ENCODE measurements at regions not wholly inside any gene's neighbourhood (a gene's known extent, or its start where the extent isn't known, plus 50 kb on each side); places are given as distances from the start of the nearest gene placed in this dataset.
A peak's percentile ranks its signal among the peaks of the same experiment; 100 is the strongest.

DNA sequence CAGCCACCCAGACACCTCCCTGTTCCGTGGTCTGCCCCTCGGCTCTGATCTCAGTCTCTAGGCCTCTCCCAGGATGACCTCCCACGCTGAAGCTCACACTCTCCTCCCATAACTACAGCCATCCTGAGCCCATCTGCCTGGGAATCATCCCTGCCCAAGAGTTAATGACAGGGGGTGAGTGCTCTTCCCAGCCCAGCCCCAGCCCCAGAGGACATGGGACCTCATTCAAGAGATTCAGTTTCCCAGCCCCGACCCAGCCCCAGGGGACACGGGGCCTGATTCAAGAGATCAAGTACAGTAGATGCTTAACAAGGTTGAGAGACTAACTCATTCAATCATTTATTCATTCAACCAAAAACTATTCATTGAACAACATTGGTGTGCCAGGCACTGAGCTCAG lies 272.0 kb downstream of the XXYLT1 start:
- DNase-seq, result no peak

- no peak for DNase-seq
These were observed 271.5 kb downstream of the XXYLT1 start for GRCh38 chr3:194999491-194999890.

- no peak for DNase-seq
These were observed 269.7 kb downstream of the XXYLT1 start for GRCh38 chr3:195001261-195001660.

DNA sequence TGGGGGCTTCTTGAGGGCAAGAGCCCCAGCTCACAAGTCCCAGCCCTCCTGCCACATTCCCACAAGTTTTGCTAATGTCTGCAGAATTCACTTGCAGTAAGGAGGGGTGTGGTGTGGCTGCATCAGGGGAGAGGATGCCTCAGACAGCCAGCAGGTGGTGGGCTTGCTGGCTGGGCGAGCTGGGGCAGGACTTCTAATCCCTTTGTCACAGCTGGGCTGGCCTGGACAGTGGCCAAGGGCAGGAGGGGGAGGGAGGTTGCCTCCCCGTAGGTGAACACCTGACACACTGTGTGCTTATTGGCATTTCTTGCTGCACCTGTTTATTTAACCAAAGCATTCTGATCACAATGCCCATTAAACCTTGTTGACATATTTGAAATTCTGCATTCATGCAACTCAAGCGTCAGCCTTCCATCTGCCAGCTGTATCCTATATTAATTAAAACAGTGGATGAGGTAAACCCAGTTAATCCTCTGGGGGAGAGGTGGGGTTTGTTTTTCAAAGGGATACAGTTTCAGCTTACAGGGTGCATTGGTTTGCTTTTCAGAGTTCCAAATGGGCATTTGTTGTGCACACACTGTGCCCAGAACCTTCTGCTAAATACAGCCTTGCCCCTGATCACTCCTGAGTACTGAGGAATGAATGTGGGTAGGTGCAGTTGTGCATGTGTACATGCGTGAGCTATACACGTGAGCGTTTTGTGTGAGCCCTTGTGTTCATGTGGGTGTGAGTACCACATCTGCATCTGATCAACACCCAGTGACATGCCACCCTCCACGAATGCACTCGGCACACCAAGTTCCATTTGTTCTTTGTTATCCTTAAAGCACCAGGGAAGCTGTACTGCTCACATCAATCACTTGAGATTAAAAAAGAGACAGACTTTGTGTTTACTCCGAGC lies 268.7 kb downstream of the XXYLT1 start:
- DNase-seq, result peak; percentile 37

- DNase-seq, result no peak
These were observed 267.7 kb downstream of the XXYLT1 start for GRCh38 chr3:195003006-195003892.

DNA sequence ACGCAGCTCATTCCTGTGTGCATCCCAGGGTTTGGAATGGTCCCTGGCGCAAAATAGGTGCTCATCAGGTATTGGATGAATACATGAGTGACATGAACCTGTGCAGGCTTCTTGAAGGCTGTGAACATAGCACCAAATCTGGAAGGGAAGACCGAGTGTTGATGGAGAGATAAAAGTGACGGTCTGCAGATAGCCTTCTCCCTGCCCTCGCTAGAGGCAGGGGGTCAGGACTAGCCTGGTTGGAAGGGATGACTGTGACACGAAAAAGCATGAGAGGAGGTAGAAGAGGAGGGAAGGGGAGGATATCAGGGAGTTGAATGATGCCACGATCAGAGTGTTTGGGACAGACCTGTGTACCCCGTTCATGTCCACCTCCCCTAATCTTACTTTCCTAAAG lies 267.1 kb downstream of the XXYLT1 start:
- no peak for DNase-seq

DNA sequence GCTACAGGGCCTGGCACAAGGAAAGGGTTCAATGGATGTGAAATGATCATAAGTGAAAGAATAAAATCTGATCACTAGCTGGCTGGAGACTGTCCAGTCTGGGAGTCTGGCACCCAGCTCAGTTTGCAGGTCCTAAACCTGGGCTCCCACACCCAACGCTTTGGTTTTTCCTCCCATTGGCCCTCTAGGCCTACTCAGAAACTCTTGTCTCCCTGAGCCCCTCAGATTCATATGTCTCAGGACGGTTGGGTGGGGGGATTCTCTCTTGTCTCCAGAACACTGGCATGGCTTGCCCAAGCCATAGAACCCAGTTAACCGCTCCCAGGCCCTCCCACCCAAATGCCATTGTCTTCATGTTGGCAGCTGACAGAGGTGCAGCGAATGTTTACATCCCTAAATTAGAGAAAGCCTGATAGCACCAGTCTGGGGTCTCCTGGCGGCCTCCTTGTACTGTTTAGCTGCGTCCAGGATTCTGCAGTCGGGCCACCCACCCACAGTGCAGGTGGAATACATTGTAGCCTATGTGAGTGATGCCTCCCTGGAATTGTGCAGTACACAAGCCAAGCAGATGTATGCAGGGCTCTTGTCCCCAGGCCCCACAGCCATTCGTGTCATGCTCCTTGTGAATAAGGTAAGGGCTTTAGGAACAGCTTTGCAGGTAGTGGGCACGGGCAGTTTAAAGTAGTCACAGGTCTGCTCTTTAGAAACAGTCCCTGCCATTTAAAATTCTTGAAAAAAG lies 266.3 kb downstream of the XXYLT1 start:
- no peak for DNase-seq

DNA sequence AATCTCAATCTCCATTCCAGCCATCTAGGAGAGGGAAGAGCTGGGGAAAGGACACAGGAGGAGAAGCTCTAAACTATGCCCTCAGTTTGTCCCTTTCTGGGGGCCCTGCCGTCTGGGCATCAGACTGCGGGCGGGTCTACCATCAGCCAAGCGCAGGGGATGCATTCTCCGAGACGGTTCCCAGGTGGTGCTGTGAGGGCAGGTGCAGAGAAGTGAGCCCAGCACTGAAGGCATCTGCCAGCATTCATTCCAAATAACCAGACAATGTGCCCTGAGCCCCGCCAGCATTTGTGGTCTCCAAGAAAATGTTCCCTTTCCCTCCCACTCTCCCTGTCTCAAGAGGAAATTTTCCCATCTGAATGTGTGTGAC lies 265.7 kb downstream of the XXYLT1 start:
- no peak for DNase-seq

GRCh38 chr3:195005759-195006510 lies 265.0 kb downstream of the XXYLT1 start:
- DNase-seq, result no peak

- no peak for DNase-seq
These were observed 263.8 kb downstream of the XXYLT1 start for GRCh38 chr3:195007151-195007550.

DNA sequence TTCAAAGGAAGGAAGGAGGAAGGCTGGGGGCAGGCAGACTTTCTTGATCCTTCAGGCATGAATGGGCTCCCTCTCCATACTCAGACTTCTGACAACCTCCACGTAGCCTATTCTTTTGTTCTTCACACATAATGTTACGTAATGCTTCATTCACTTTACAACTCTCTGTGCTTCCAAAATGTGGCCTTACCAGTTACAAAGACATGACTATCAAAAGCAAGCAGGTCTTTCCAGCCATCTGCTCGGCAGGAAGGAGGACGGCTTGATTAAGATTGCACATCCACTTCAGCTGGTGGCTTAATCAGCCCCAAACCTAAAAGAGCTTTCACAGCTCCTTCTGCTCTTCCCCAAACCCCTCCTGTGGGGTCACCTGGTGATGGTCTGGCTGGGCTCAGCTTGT lies 263.2 kb downstream of the XXYLT1 start:
- DNase-seq, result no peak

DNA sequence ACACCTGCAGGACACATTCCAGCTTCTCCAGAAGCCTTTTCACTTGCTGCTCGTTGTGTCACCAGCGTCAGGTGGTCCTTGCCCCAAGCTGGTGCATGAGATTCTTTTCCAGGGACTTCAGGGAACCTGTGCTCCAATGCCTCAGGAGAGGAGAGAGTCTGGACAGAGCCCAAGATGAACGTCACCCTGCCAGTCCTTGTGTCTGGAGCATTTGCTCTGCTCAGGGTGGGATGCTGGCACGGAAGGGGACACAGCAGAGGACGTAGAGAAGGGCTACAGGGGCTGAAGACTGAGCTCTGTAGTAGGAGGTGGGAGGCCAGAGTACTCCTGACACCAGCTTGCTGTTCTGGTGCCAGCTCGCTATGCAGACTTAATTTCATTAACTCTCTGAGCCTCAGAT lies 262.1 kb downstream of the XXYLT1 start:
- no peak for DNase-seq

GRCh38 chr3:195009616-195010015 lies 261.3 kb downstream of the XXYLT1 start:
- no peak for DNase-seq

GRCh38 chr3:195010551-195011100 lies 260.3 kb downstream of the XXYLT1 start:
- no peak for DNase-seq

- DNase-seq, result no peak
These were observed 259.6 kb downstream of the XXYLT1 start for GRCh38 chr3:195011231-195011834.

GRCh38 chr3:195012100-195012499 lies 258.9 kb downstream of the XXYLT1 start:
- no peak for DNase-seq

DNA sequence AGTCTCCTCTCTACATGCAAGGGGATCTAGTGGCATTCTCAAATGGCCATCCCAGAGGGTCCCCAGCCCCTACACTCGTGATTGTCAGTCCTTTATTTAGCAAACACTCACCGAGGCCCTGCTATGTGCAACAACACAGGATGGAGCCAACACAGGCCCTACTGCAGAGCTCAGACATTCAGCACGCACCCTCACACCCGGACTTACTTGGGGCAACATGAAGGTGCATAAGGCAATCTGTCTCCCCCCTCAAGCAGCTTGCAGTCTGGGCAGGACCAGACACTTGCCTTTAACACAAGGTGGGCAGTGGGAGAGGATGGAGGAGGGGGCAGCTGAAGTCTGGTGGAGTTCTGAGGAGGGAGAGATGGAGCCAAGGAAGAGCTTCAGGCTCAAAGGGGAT lies 258.4 kb downstream of the XXYLT1 start:
- no peak for DNase-seq

- no peak for DNase-seq
These were observed 257.3 kb downstream of the XXYLT1 start for GRCh38 chr3:195013411-195014361.

GRCh38 chr3:195015021-195015420 lies 255.9 kb downstream of the XXYLT1 start:
- DNase-seq, result peak; percentile 12

- no peak for DNase-seq
These were observed 253.8 kb downstream of the XXYLT1 start for GRCh38 chr3:195017151-195017550.

Data from EL (cell line).